ENCODE measurements at regions not wholly inside any gene's neighbourhood (a gene's known extent, or its start where the extent isn't known, plus 50 kb on each side); places are given as distances from the start of the nearest gene placed in this dataset.

- Histone ChIP-seq H3K4me1 (ENCODE audit: control insufficient read depth in 1 of 2, insufficient read depth in 2 of 2, low read depth in 1 of 2, low read length in 1 of 2) (no peaks in the 10 kb centered on the region; a peak in 1 of 4 replicates), H3K9me3 (no peaks in the 10 kb centered on the region), H3K27me3 (ENCODE audit: insufficient read depth) (no peaks in the 10 kb centered on the region), H4K20me1 (ENCODE audit: insufficient read depth) (no peaks in the 10 kb centered on the region), H3K4me3 (ENCODE audit: low read depth in 2 of 2, low read length in 1 of 2) (no peak overlapping the region), H3K4me2 (0 out of 2 replicates have a peak overlapping the region, but pooled peaks have one; percentile 10), H3K79me2 (ENCODE audit: insufficient read depth) (no peaks in the 10 kb centered on the region), H3K36me3 (replicated peaks in 1 of 2; ENCODE audit: control insufficient read depth in 1 of 2, insufficient read depth in 2 of 2, low read length in 1 of 2) (no peaks in the 10 kb centered on the region), H3K9ac (no peak overlapping the region), H3K9me2 (no peaks in the 10 kb centered on the region), H2AFZ (ENCODE audit: low read depth) (no peak overlapping the region), H3K27ac (ENCODE audit: low read depth in 2 of 2, low read length in 1 of 2) (peak overlapping the region in 1 of 2 experiments; percentile 54; a peak in 2 of 4 replicates), H3F3A (replicated peaks; ENCODE audit: insufficient read depth) (peaks cover 21% of the 10 kb centered on the region)
- 56% methylated on average over 5 of the region's 5 CpGs for WGBS (ENCODE audit: low lambda C conversion rate)
- ChIA-PET POLR2A (no interaction called here), CTCF (no interaction called here)
- TF ChIP-seq RFX5 (IDR thresholded peaks at IDR 0.05; ENCODE audit: low read length) (no peak), TEAD4 (IDR thresholded peaks at IDR 0.05; ENCODE audit: borderline replicate concordance, insufficient read depth) (no peak), ELF1 (IDR thresholded peaks at IDR 0.05) (no peak), TAF1 (IDR thresholded peaks at IDR 0.05; ENCODE audit: borderline replicate concordance, low read depth, low read length) (no peak), EZH2phosphoT487 (IDR thresholded peaks at IDR 0.05; ENCODE audit: borderline replicate concordance, low read depth) (no peak), CTCF (IDR thresholded peaks at IDR 0.05) (no peak), GATA2 (CRISPR knock-in tag; IDR thresholded peaks at IDR 0.05) (no peak), NFIC (IDR thresholded peaks at IDR 0.05; ENCODE audit: borderline replicate concordance) (no peak), FOXM1 (IDR thresholded peaks at IDR 0.05; ENCODE audit: low read depth) (no peak), FOXJ3 (CRISPR knock-in tag; IDR thresholded peaks at IDR 0.05) (no peak), MAX (IDR thresholded peaks at IDR 0.05; ENCODE audit: low read depth) (no peak), RAD21 (IDR thresholded peaks at IDR 0.05; ENCODE audit: low read length) (no peak), MEF2A (IDR thresholded peaks at IDR 0.05; ENCODE audit: borderline replicate concordance, low read depth) (no peak), ZBTB33 (IDR thresholded peaks at IDR 0.05; ENCODE audit: borderline replicate concordance, low read depth) (no peak), RXRA (IDR thresholded peaks at IDR 0.05; ENCODE audit: borderline replicate concordance, low read depth) (no peak), NRF1 (IDR thresholded peaks at IDR 0.05; ENCODE audit: low read depth, low read length) (no peak), GABPA (IDR thresholded peaks at IDR 0.05; ENCODE audit: low read depth) (no peak)
- no peak for DNase-seq
These were observed 84.7 kb upstream of the ST6GAL2 start for GRCh38 chr2:106970471-106971261.

All from SK-N-SH (cell line).